ENCODE measurements at regions not wholly inside any gene's neighbourhood (a gene's known extent, or its start where the extent isn't known, plus 50 kb on each side); places are given as distances from the start of the nearest gene placed in this dataset.

- H3K36me3 ChIP-seq (ENCODE audit: control insufficient read depth, insufficient read depth, low read length): no peaks in the 10 kb centered on the region
- DNase-seq (ENCODE audit: low read depth, low spot score): no peak
- WGBS (ENCODE audit: insufficient coverage, insufficient read length): no CpG with 5 or more reads among the region's 2 CpGs
- H3K27ac ChIP-seq (ENCODE audit: low read length): no peak overlapping the region
- no peak overlapping the region for H3K4me3 ChIP-seq (ENCODE audit: low read length)
- H3K4me1 ChIP-seq (ENCODE audit: control insufficient read depth, insufficient read depth, low read length): peaks cover 1% of the 10 kb centered on the region; the same call in 1 of the 2 replicates
- no peaks in the 10 kb centered on the region for H3K27me3 ChIP-seq (ENCODE audit: control insufficient read depth, insufficient read depth, low read length)
- H3K9me3 ChIP-seq (ENCODE audit: control insufficient read depth, insufficient read depth, low read length): no peaks in the 10 kb centered on the region
These were observed 226.0 kb downstream of the MPDZ start for GRCh38 chr9:13053504-13053903.

GRCh38 chr9:13054389-13054788 is 225.1 kb downstream of the MPDZ start:
- H3K27ac ChIP-seq (ENCODE audit: low read length): no peak overlapping the region
- H3K9me3 ChIP-seq (ENCODE audit: control insufficient read depth, insufficient read depth, low read length): no peaks in the 10 kb centered on the region
- no peaks in the 10 kb centered on the region for H3K27me3 ChIP-seq (ENCODE audit: control insufficient read depth, insufficient read depth, low read length)
- no peaks in the 10 kb centered on the region for H3K4me1 ChIP-seq (ENCODE audit: control insufficient read depth, insufficient read depth, low read length)
- H3K4me3 ChIP-seq (ENCODE audit: low read length): no peak overlapping the region
- no peaks in the 10 kb centered on the region for H3K36me3 ChIP-seq (ENCODE audit: control insufficient read depth, insufficient read depth, low read length)
- no CpG with 5 or more reads among the region's 1 CpG for WGBS (ENCODE audit: insufficient coverage, insufficient read length)
- DNase-seq (ENCODE audit: low read depth, low spot score): no peak

All from iPS DF 6.9 (cell line).